Cardiac septum (tissue), 1 donor: ENCODE measurements at regions not wholly inside any gene's neighbourhood (a gene's known extent, or its start where the extent isn't known, plus 50 kb on each side); places are given as distances from the start of the nearest gene placed in this dataset.

Experiments used
- DNase-seq: peaks from one replicate; pipeline ENCODE4 v3.0.0-alpha.2; 2020; ENCODE audit warnings: low spot score
- intact Hi-C: fragments of 100-400 bp; cut with DNase I; formaldehyde crosslinking; loops from one replicate; pipeline ENCODE4 v1.14.0; 2022
- donor health status: DM: no; HTN: no; CAD: no.

DNA sequence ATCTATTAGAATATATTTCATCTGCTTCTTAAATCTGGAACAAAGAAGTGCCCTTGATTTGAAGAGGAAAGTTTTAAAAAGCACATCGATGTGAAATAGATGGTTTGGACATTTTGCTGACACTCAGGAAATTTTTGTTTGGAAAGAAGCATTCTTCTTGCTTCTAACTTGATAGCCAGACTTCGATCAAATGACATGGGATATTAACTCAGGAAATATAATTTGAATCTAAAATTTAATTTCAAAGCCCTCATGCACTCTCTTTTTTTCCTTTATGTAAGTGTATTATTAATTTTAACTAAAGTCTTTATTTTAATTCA is 761.2 kb downstream of the VGLL3 start:
- no peak for DNase-seq
- intact Hi-C loops: no loop called here

GRCh38 chr3:86229086-86229774 is 761.7 kb downstream of the VGLL3 start:
- intact Hi-C loops: no loop called here
- no peak for DNase-seq

GRCh38 chr3:86228101-86228500 is 762.8 kb downstream of the VGLL3 start:
- DNase-seq: no peak
- intact Hi-C loops: no loop called here

GRCh38 chr3:86225461-86225860 is 765.5 kb downstream of the VGLL3 start:
- intact Hi-C loops: no loop called here
- DNase-seq: no peak

- intact Hi-C loops: no loop called here
- DNase-seq: no peak
Observed at GRCh38 chr3:86221601-86222000, 769.3 kb downstream of the VGLL3 start.

DNA sequence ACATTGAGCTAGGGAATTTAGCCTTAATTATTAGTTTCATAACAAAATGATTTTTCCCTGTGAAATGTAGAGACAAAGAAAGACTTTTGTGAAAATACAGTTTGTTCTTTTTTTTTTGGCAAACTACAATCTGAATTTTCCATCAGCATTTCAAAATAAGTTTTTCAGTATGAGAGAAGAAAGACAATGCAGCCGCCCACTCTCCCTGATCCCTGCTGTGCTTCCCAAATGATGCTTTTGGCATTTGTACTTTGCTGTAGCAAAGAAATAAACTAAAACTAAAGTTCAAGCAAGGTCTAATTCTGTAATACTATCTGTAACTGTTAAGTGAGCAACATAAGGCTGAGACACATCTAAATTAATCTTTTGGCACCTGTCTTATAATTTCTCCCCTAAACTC is 782.2 kb downstream of the VGLL3 start:
- no peak for DNase-seq
- intact Hi-C loops: no loop called here

GRCh38 chr3:86182606-86183005 is 808.3 kb downstream of the VGLL3 start:
- DNase-seq: no peak
- intact Hi-C loops: no loop called here

DNA sequence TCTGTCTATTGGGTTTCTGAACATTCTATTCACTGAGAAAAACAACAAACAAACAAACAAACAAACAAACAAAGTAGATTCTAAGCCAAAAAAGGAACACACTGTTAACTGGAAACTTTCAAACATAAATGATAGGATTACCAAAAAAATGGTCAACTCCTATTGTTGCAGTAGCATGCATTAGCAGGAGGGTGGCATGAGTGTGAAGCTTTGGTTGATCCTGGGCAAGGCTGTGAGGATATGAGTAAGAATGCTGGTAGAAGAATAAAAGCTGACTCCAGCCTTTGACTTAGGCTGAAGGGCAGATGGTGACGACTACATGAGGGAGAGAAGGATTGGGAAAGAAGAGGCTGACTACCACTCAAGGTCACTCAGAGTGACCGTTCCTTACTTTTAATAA is 810.3 kb downstream of the VGLL3 start:
- intact Hi-C loops: no loop called here
- DNase-seq: no peak

- no peak for DNase-seq
- intact Hi-C loops: no loop called here
Observed at GRCh38 chr3:86178095-86178494, 812.9 kb downstream of the VGLL3 start.

DNA sequence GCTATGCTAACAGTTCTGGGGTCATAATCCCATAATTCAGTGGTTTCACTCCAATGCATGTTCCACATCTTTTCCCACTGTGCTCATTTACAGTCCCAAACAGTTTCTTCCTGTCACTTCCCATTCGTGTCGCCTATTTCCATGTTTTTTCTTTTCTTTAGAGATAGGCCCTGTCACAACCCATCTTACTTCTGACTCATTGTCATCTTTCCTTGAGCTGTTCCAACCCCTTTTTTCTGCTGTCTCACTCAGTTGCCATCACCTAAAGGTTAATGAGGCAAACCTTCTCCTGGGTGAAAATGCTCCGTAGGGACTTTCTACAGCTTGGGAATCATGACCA is 814.5 kb downstream of the VGLL3 start:
- no peak for DNase-seq
- intact Hi-C loops: no loop called here

DNA sequence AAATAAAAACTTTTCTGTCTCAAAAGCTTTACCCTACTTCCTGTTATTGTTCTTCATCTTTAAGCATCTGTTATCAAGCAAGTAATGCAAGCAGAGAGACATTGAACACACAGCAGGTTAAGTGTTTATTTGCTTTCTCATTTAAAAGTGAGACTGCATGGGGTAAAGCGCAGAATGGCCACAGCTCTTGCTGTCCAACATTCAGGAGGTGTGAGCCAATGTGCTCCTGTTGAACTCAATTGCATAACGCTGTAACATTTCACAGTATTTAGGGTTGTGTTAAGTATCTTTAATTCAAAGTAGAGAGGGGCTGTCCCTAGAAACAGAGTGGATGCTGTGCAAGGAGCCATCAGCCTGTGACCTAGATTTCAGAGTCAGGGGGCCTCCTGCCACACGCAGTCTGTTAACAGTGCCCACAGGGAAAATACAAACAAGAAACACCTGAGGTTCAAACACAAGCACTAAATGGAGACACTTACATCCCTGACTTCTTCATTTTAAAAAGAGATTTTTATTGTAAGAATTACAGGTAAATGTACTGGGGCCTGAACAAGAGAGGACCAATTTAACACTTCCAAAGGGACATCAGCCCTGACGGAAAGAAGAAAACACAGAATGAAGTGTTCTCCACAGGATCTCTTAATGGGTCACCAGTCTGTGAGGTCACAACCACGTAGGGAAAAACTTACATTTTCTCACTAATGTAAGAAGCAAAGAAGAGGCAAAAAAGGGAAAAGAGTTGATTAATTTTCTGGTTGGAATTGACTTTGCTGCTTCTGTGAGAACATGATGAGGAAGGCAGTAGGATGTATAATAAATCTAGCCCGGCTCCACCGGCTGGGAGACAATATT is 815.1 kb downstream of the VGLL3 start:
- intact Hi-C loops: no loop called here
- no peak for DNase-seq

DNA sequence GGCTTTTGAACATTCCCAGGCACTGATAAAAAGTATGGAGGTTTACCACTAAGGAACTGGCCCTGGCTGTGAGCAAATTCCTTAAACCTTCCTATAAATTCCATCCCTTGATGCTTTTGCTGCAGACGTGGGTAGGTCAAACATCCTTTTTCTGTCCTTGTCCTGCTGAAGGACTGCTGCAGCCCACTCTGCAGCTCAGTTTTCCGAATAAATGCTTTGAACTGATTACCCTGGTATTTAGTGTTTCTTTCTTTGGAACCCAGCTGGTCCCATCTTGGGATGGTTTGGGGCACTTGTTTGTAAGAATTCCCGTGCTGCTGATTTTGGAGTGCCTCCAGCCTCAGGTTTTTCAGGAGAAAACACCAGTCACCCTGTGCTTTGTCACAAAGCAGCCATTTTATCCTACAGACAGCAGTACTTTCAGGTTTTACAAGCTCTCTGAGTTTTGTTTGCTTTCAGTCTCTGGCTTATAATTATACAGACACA is 815.9 kb downstream of the VGLL3 start:
- intact Hi-C loops: no loop called here
- DNase-seq: no peak

DNA sequence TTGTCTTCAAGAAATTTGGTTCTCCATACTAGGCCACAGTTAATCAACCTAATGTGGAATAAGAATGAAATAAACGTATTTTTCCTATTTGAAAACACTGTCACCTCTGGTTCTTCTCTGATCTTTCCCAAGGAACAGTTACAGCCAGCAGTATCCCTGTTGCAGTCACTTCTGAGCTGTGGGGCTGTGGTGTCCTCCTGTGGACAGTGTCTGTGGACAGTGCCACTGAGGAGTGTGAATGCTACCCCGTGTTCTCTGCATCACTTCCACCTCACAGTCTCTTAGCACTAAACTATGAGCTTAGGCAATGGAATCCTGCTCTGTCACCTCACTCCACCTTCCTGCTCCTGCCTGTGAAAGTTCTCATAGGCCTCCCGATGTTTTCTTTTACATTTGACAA is 817.5 kb downstream of the VGLL3 start:
- intact Hi-C loops: no loop called here
- no peak for DNase-seq

GRCh38 chr3:86168512-86168911 is 822.4 kb downstream of the VGLL3 start:
- intact Hi-C loops: no loop called here
- no peak for DNase-seq

- no peak for DNase-seq
- intact Hi-C loops: no loop called here
Observed at GRCh38 chr3:86162521-86162920, 828.4 kb downstream of the VGLL3 start.

- intact Hi-C loops: no loop called here
- DNase-seq: no peak
Observed at GRCh38 chr3:86161493-86161892, 829.5 kb downstream of the VGLL3 start.

DNA sequence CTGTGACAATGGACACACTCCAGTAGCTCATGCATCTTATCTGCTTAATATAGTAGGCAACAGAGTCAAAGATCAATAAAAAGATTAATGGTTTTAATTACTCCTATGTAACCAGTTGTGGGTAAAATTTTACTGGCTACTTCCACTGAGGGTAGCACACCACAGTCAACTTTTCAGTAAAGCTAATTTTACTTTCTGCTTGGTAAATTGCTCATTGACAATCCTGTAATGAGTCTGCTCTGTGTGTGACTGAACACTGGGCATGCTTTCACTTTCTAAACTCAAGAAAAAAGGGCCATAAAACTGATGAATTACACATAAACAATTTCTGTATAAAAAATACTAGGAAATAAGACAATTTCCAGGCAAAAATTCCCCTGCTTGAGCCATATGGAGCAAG is 838.3 kb downstream of the VGLL3 start:
- intact Hi-C loops: no loop called here
- DNase-seq: no peak

DNA sequence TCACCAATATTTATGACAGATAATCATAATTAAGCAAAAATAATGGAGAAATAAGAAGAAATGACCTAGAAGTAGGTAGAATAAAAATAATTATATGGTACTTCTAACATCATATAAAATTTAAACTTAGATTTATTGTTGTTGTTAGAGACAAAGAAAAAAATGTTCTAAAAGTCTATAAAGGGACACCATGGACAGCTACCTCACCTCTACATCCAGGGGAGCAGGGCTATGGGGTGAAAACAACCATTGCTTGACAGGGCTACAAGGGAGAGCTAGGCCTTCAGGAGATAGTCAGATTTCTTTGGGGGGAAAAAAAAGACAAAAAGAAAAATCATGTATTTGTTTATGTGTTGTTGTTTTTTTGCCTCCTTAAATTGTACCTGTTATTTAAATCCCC is 841.9 kb downstream of the VGLL3 start:
- no peak for DNase-seq
- intact Hi-C loops: no loop called here

DNA sequence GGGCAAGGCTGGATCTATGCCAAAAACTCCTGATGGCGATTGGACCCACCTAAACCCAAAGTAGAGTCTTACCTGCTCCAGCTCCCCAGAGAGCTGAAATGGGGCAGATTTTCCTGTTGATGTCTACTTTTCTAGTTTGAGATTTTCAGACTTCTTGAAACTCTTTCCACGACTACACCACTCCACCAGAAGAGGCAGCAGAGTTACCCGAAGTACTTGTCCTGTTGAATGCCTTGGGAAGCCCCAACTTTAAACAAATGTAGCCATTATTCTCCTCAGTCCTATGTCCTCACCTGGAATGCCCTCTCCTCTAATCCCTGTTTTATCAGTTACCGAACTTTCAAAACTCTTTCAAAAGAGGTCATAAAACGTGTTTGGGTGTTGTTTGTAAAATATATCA is 843.8 kb downstream of the VGLL3 start:
- intact Hi-C loops: no loop called here
- no peak for DNase-seq

DNA sequence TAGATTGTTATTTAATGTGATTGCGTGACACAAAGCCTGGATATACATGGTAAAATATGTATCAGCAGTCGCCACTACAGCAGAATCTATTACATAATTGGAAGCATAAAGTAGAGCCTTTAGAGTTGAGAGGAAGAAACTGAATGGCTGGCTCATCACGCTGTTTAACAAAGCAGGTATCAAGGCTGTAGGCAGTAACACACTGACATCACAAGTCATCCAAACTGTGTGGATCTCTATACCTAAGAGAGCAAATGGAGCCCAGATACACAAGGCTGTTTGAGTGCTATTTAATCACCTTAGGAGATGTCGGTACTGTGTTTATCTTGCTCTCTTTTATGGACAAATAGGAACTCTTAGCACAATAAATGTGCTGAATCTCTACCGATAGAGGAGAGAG is 864.4 kb downstream of the VGLL3 start:
- no peak for DNase-seq
- intact Hi-C loops: no loop called here
